H9 (cell line): ENCODE measurements at regions not wholly inside any gene's neighbourhood (a gene's known extent, or its start where the extent isn't known, plus 50 kb on each side); places are given as distances from the start of the nearest gene placed in this dataset.

Source experiments
- DNase-seq: peaks from one replicate; pipeline ENCODE4 v3.0.0-alpha.2; 2017
- H2AFZ ChIP-seq: one replicate; pipeline ENCODE4 v1.6.1; 2013; ENCODE audit warnings: mild to moderate bottlenecking, low read length, control low read depth, moderate library complexity
- H2AK5ac ChIP-seq: 2 replicates; pipeline ENCODE4 v1.6.1; 2013; ENCODE audit warnings: low read length, control low read depth, mixed read lengths; ENCODE audit not compliant: insufficient read length
- H2BK120ac ChIP-seq: one replicate; pipeline ENCODE4 v1.6.1; 2013; ENCODE audit warnings: low read depth, mild to moderate bottlenecking, low read length, control low read depth, inconsistent platforms; ENCODE audit not compliant: poor library complexity, severe bottlenecking
- H2BK12ac ChIP-seq: 2 replicates; pipeline ENCODE4 v1.6.1; 2013; ENCODE audit warnings: low read length, control low read depth, mixed read lengths, low read depth; ENCODE audit not compliant: insufficient read length
- H2BK15ac ChIP-seq: 2 replicates; pipeline ENCODE4 v1.6.1; 2013; ENCODE audit warnings: low read depth, low read length, control low read depth
- H2BK20ac ChIP-seq: one replicate; pipeline ENCODE4 v1.6.1; 2013; ENCODE audit warnings: low read depth, mild to moderate bottlenecking, low read length, control low read depth, inconsistent platforms; ENCODE audit not compliant: poor library complexity, severe bottlenecking
- H2BK5ac ChIP-seq: 2 replicates; pipeline ENCODE4 v1.6.1; 2013; ENCODE audit warnings: low read length, control low read depth, mixed read lengths; ENCODE audit not compliant: insufficient read length
- H3K14ac ChIP-seq: 2 replicates; pipeline ENCODE4 v1.6.1; 2013; ENCODE audit warnings: low read length, control low read depth; ENCODE audit not compliant: insufficient read depth
- H3K18ac ChIP-seq: 2 replicates; pipeline ENCODE4 v1.6.1; 2013; ENCODE audit warnings: low read depth, mild to moderate bottlenecking, mixed read lengths, low read length, control low read depth; ENCODE audit not compliant: insufficient read length
- H3K23ac ChIP-seq: 2 replicates; pipeline ENCODE4 v1.6.1; 2013; ENCODE audit warnings: low read length, control low read depth, mixed read lengths, low read depth; ENCODE audit not compliant: insufficient read length
- H3K23me2 ChIP-seq: 2 replicates; pipeline ENCODE4 v1.6.1; 2013; ENCODE audit warnings: low read depth, mild to moderate bottlenecking, mixed read lengths, low read length, control low read depth; ENCODE audit not compliant: insufficient read length, poor library complexity, severe bottlenecking
- H3K27ac ChIP-seq: 2 replicates; pipeline ENCODE4 v1.5.1; 2013; ENCODE audit warnings: low read length, control low read depth, mixed read lengths, low read depth; ENCODE audit not compliant: insufficient read length
- H3K27me3 ChIP-seq: 2 replicates; pipeline ENCODE4 v1.6.1; 2013; ENCODE audit warnings: low read length, control low read depth, inconsistent platforms; ENCODE audit not compliant: insufficient read depth
- H3K4ac ChIP-seq: 2 replicates; pipeline ENCODE4 v1.6.1; 2013; ENCODE audit warnings: low read depth, mild to moderate bottlenecking, control low read depth, inconsistent platforms, low read length, moderate library complexity
- H3K4me1 ChIP-seq: 2 replicates; pipeline ENCODE4 v1.6.1; 2013; ENCODE audit warnings: low read length, control low read depth, inconsistent platforms; ENCODE audit not compliant: insufficient read depth
- H3K4me2 ChIP-seq: 2 replicates; pipeline ENCODE4 v1.6.1; 2013; ENCODE audit warnings: low read length, control low read depth, mixed read lengths; ENCODE audit not compliant: insufficient read length, insufficient read depth
- H3K56ac ChIP-seq: 2 replicates; pipeline ENCODE4 v1.6.1; 2013; ENCODE audit warnings: low read depth, mild to moderate bottlenecking, mixed read lengths, low read length, control low read depth; ENCODE audit not compliant: insufficient read length
- H3K79me1 ChIP-seq: 2 replicates; pipeline ENCODE4 v1.6.1; 2013; ENCODE audit warnings: low read depth, mild to moderate bottlenecking, moderate library complexity, low read length, control low read depth, inconsistent platforms; ENCODE audit not compliant: insufficient read depth, poor library complexity, severe bottlenecking
- H3K79me2 ChIP-seq: 2 replicates; pipeline ENCODE4 v1.6.1; 2013; ENCODE audit warnings: low read length, control low read depth, inconsistent platforms; ENCODE audit not compliant: insufficient read depth
- H3K9ac ChIP-seq: 2 replicates; pipeline ENCODE4 v1.6.1; 2013; ENCODE audit warnings: low read length, control low read depth, mixed read lengths; ENCODE audit not compliant: insufficient read length; ENCODE audit errors: extremely low read depth
- H3K9me3 ChIP-seq: one replicate; pipeline ENCODE4 v1.6.1; 2013; ENCODE audit warnings: low read depth, low read length, inconsistent platforms; ENCODE audit not compliant: control insufficient read depth
- H3T11ph ChIP-seq: one replicate; pipeline ENCODE4 v1.6.1; 2013; ENCODE audit warnings: mild to moderate bottlenecking, low read length, control low read depth, inconsistent platforms
- H4K20me1 ChIP-seq: one replicate; pipeline ENCODE4 v1.6.1; 2013; ENCODE audit not compliant: control insufficient read depth, insufficient read length, insufficient read depth
- H4K5ac ChIP-seq: 2 replicates; pipeline ENCODE4 v1.6.1; 2013; ENCODE audit warnings: low read depth, mild to moderate bottlenecking, mixed read lengths, low read length, control low read depth; ENCODE audit not compliant: insufficient read length
- H4K8ac ChIP-seq: replicated peaks from 2 replicates; pipeline ENCODE4 v1.6.1; 2013; ENCODE audit warnings: low read length, control low read depth, mixed read lengths, low read depth; ENCODE audit not compliant: insufficient read length
- H4K91ac ChIP-seq: 2 replicates; pipeline ENCODE4 v1.6.1; 2013; ENCODE audit warnings: low read depth, mild to moderate bottlenecking, moderate library complexity, mixed read lengths, low read length, control low read depth; ENCODE audit not compliant: insufficient read length
- H3K27ac Mint-ChIP-seq, 3 experiments: 2 replicates in 2 of 3; 3 replicates in 1 of 3; pipeline ENCODE4 v1.8.0; 2020 to 2021; ENCODE audit warnings: mixed read lengths in 3 of 3, mild to moderate bottlenecking in 1 of 3, moderate library complexity in 1 of 3
- H3K27me3 Mint-ChIP-seq: 2 replicates; pipeline ENCODE4 v1.8.0; 2021; ENCODE audit warnings: low read depth, mild to moderate bottlenecking, moderate library complexity, mixed read lengths
- H3K36me3 Mint-ChIP-seq, 3 experiments: 2 replicates in 2 of 3; 3 replicates in 1 of 3; pipeline ENCODE4 v1.8.0; 2020 to 2021; ENCODE audit warnings: low read depth in 3 of 3, mixed read lengths in 3 of 3; ENCODE audit not compliant: insufficient read depth in 1 of 3
- H3K4me1 Mint-ChIP-seq, 2 experiments: 2 replicates each; pipeline ENCODE4 v1.8.0; 2020; ENCODE audit warnings: mixed read lengths in 2 of 2
- H3K4me3 Mint-ChIP-seq, 2 experiments: 2 replicates in 1 of 2; 3 replicates in 1 of 2; pipeline ENCODE4 v1.8.0; 2020 to 2021; ENCODE audit warnings: mild to moderate bottlenecking in 2 of 2, mixed read lengths in 2 of 2, moderate library complexity in 1 of 2
- H3K9me3 Mint-ChIP-seq, 2 experiments: 2 replicates in 1 of 2; 3 replicates in 1 of 2; pipeline ENCODE4 v1.8.0; 2020; ENCODE audit warnings: mild to moderate bottlenecking in 2 of 2, mixed read lengths in 2 of 2, moderate library complexity in 1 of 2
- CTCF ChIP-seq: fragments of 200-600 bp; sonication (generic); conservative IDR thresholded peaks from 3 replicates; pipeline ENCODE4 v1.8.0; 2021; ENCODE audit warnings: antibody characterized with exemption, mild to moderate bottlenecking
- WGBS: extraction: QIAGEN DNeasy Blood & Tissue Kit; methylation state at CpG from one replicate; pipeline ENCODE4 v1.1.7; 2013; ENCODE audit warnings: missing lambda C conversion rate, low lambda C conversion rate, mixed read lengths; ENCODE audit not compliant: insufficient read length; ENCODE audit errors: extremely low coverage; 5-methylcytosine and 5-hydroxymethylcytosine counted together

DNA sequence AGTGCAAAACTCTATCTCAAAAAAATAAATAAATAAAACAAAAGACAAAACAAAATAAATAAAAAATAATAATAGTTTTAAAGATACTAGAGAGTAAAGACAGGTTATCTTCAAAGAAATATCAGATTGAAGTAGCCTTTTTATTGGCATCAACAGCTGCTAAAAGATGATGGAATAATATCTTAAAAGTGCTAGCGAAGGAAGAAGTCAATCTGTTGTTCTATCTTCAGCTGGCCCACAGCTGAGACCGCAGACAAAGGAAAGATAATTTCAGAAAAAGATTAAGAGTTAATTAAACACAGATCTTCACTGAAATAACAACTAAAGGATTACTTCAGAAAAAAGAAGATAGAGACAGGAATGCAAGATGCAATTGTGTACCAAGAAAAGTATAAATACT, 130.2 kb upstream of the PKDCC start:
- no peak for TF ChIP-seq CTCF
- Histone ChIP-seq H2BK5ac (no peak overlapping the region), H3K4me2 (no peak overlapping the region), H4K5ac (no peak overlapping the region), H3K23me2 (no peaks in the 10 kb centered on the region), H3K56ac (no peak overlapping the region), H2BK15ac (no peak overlapping the region), H3K79me2 (no peaks in the 10 kb centered on the region), H4K20me1 (no peaks in the 10 kb centered on the region), H3K23ac (no peak overlapping the region), H3K9ac (no peak overlapping the region), H3K79me1 (no peaks in the 10 kb centered on the region), H3K4me1 (no peaks in the 10 kb centered on the region), H3K9me3 (no peaks in the 10 kb centered on the region), H2AFZ (no peak overlapping the region), H4K91ac (no peak overlapping the region), H3T11ph (no peak overlapping the region), H3K4ac (no peak overlapping the region), H2BK120ac (no peak overlapping the region), H3K14ac (no peak overlapping the region), H3K18ac (no peak overlapping the region), H2BK20ac (no peak overlapping the region), H4K8ac (no peak overlapping the region), H2AK5ac (no peak overlapping the region), H2BK12ac (no peak overlapping the region), H3K27ac (no peak overlapping the region), H3K27me3 (no peaks in the 10 kb centered on the region)
- Mint-ChIP-seq H3K36me3 (peaks cover 0 to 2% (median 0%) of the 10 kb centered on the region in 3 experiments; a peak in 3 of 7 replicates), H3K27ac (no peak overlapping the region), H3K9me3 (no peaks in the 10 kb centered on the region), H3K27me3 (peaks cover 4% of the 10 kb centered on the region; the same call in 1 of the 2 replicates), H3K4me3 (no peak overlapping the region), H3K4me1 (peaks cover 0 to 7% of the 10 kb centered on the region in 2 experiments; a peak in 1 of 4 replicates)
- no peak for DNase-seq
- no CpG with 5 or more reads among the region's 2 CpGs for WGBS
